Adrenal gland (tissue), 5 donors: ENCODE measurements at regions not wholly inside any gene's neighbourhood (a gene's known extent, or its start where the extent isn't known, plus 50 kb on each side); places are given as distances from the start of the nearest gene placed in this dataset.

Source experiments
- CTCF ChIP-seq, 6 experiments: fragments of 450-650 bp in 4 of 6; fragments of 200-600 bp in 2 of 6; sonication (generic) in 1 of 6; IDR thresholded peaks; 1 replicate in 5 of 6; 2 replicates in 1 of 6; pipeline versions ENCODE4 v1.5.1 to v1.8.0; 2016 to 2021; ENCODE audit warnings: antibody characterized with exemption in 6 of 6, mild to moderate bottlenecking in 2 of 6, moderate library complexity in 1 of 6
- POLR2A ChIP-seq, 2 donors: fragments of 450-650 bp; IDR thresholded peaks; one replicate each; pipeline ENCODE4 v1.6.1; 2017; ENCODE audit warnings: antibody characterized with exemption in 2 of 2, mild to moderate bottlenecking in 2 of 2, moderate library complexity in 1 of 2
- donor health status: DM: no; HTN: no; CAD: no.

GRCh38 chr16:51559901-51560300, 408.8 kb upstream of the SALL1 start:
- TF ChIP-seq CTCF (IDR thresholded peaks at IDR 0.05) (no peak), POLR2A (IDR thresholded peaks at IDR 0.05) (no peak)
